Neural progenitor cell (in vitro differentiated cells): ENCODE measurements at regions not wholly inside any gene's neighbourhood (a gene's known extent, or its start where the extent isn't known, plus 50 kb on each side); places are given as distances from the start of the nearest gene placed in this dataset.

Source experiments
- CTCF ChIP-seq: fragments of 200-600 bp; sonication (generic); IDR thresholded peaks from 2 replicates; pipeline ENCODE4 v1.5.1; 2017; ENCODE audit warnings: antibody characterized with exemption, mild to moderate bottlenecking
- EZH2 ChIP-seq: fragments of 200-600 bp; sonication (generic); IDR thresholded peaks from 2 replicates; pipeline ENCODE4 v1.6.1; 2017; ENCODE audit warnings: antibody characterized with exemption, mild to moderate bottlenecking, moderate library complexity

GRCh38 chr3:87057474-87057873, 66.5 kb upstream of the VGLL3 start:
- TF ChIP-seq CTCF (no peak), EZH2 (no peak)
